ENCODE measurements at regions not wholly inside any gene's neighbourhood (a gene's known extent, or its start where the extent isn't known, plus 50 kb on each side); places are given as distances from the start of the nearest gene placed in this dataset.
A peak's percentile ranks its signal among the peaks of the same experiment; 100 is the strongest.
"Not testable (repeated sequence)": the region's sequence is repeated elsewhere in the genome, so short reads cannot be mapped to it uniquely, and the experiment has no call there.

DNA sequence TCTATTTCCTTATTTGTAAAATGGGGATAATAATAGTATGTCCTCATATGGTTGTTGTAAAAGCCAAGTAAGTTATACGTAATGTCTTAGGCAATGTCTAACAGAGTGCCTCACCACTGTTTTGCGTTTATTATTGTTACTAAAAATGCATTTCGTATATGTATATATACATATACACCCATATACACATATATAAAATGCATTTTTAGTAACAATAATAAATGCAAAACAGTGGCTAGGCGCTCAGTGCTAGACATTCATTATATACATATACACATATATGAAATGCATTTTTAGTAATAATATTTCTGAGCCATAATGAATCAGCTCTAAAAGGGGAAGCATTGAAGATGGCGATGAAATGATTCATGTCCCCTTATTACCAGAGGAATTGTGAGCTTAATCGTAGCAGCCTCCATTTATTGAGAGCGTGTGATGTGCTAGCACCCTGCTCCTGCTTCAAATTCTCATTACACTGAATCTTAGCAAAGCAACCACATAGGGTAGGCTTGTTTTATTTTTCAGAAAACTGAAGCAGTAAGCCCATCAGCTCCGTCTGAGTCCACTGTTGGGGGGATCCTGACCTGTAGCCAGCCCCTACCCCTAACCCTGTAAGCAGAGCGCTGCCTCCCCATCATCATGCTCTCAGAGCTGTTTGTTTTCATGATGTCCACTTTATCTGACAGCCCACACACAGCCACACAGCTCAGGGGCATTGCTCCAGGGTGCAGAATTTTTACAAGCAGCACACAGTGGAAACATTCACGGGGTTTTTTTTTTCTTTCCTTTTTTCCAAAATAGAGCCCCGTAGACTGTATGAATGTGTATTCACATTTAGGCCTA lies 97.1 kb upstream of the NAV2 start:
- Histone ChIP-seq H3K9me3 (ENCODE audit: insufficient read depth, low read depth, low read length) (no peaks in the 10 kb centered on the region), H3K27me3 (ENCODE audit: insufficient read depth, low read length) (no peaks in the 10 kb centered on the region), H3K27ac (ENCODE audit: low read depth, low read length) (no peak overlapping the region), H3K4me2 (ENCODE audit: low read length) (peak overlapping the region; percentile 21), H2AFZ (ENCODE audit: low read depth, low read length) (no peak overlapping the region), H3K4me3 (ENCODE audit: insufficient read depth, low read depth, low read length) (no peak overlapping the region), H3K9ac (ENCODE audit: low read length) (no peak overlapping the region), H3K79me2 (ENCODE audit: insufficient read depth, low read length) (no peaks in the 10 kb centered on the region), H3K36me3 (ENCODE audit: insufficient read depth, low read length) (no peaks in the 10 kb centered on the region), H3K4me1 (ENCODE audit: insufficient read depth, low read length) (peaks cover 3% of the 10 kb centered on the region), H4K20me1 (ENCODE audit: insufficient read depth, low read length) (no peaks in the 10 kb centered on the region)
- no peak overlapping the region for H3K4me3 Mint-ChIP-seq (ENCODE audit: unreplicated experiment)
- peaks cover 4% of the 10 kb centered on the region for H3K4me1 Mint-ChIP-seq (ENCODE audit: low read depth, unreplicated experiment)
- peaks cover 21% of the 10 kb centered on the region for H3K9me3 Mint-ChIP-seq (ENCODE audit: unreplicated experiment)
- DNase-seq (ENCODE audit: low read depth) (no peak), FAIRE-seq (no peak)
- H3K27me3 Mint-ChIP-seq (ENCODE audit: low read depth, unreplicated experiment) = peaks cover 8% of the 10 kb centered on the region
- H3K27ac Mint-ChIP-seq (ENCODE audit: unreplicated experiment) = no peak overlapping the region
- TF ChIP-seq EZH2 (IDR thresholded peaks at IDR 0.05; ENCODE audit: insufficient read depth, low read length) = no peak
- TF ChIP-seq, protein P1, sequence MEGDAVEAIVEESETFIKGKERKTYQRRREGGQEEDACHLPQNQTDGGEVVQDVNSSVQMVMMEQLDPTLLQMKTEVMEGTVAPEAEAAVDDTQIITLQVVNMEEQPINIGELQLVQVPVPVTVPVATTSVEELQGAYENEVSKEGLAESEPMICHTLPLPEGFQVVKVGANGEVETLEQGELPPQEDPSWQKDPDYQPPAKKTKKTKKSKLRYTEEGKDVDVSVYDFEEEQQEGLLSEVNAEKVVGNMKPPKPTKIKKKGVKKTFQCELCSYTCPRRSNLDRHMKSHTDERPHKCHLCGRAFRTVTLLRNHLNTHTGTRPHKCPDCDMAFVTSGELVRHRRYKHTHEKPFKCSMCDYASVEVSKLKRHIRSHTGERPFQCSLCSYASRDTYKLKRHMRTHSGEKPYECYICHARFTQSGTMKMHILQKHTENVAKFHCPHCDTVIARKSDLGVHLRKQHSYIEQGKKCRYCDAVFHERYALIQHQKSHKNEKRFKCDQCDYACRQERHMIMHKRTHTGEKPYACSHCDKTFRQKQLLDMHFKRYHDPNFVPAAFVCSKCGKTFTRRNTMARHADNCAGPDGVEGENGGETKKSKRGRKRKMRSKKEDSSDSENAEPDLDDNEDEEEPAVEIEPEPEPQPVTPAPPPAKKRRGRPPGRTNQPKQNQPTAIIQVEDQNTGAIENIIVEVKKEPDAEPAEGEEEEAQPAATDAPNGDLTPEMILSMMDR (IDR thresholded peaks at IDR 0.05; ENCODE audit: insufficient read depth, low read depth, low read length) = no peak
- peaks cover 3% of the 10 kb centered on the region for H3K36me3 Mint-ChIP-seq (ENCODE audit: low read depth, unreplicated experiment)

DNA sequence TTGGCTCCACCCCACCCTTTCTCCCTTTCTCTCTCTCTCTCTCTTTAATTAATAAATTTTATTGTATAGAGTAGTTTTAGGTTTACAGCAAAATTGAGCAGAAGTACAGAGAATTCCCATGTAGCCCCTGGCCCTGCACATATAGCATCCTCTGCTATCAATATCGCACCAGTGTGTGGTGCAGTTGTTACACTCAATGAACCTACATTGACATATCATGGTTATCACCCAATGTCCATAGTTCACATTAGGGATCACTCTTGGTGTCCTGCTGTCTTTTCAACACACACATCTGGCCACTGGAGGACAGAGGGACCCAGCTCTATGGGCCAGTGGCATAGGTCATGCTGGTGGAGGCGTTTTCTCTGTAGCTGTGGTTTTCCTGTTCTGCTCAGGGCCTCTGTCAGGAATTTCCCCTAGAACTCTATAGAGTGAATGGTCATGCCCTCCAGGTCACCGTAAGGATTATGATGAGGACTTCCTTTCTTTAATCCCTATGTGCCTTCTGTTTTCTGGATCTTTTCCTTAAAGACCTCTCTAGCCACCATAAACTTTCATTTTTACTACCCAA lies 98.2 kb upstream of the NAV2 start:
- Histone ChIP-seq H4K20me1 (ENCODE audit: insufficient read depth, low read length) (no peaks in the 10 kb centered on the region), H3K4me3 (ENCODE audit: insufficient read depth, low read depth, low read length) (no peak overlapping the region), H3K9me3 (ENCODE audit: insufficient read depth, low read depth, low read length) (no peaks in the 10 kb centered on the region), H3K9ac (ENCODE audit: low read length) (no peak overlapping the region), H3K27me3 (ENCODE audit: insufficient read depth, low read length) (peaks cover under 1% of the 10 kb centered on the region), H3K4me1 (ENCODE audit: insufficient read depth, low read length) (peaks cover 3% of the 10 kb centered on the region), H3K36me3 (ENCODE audit: insufficient read depth, low read length) (no peaks in the 10 kb centered on the region), H3K79me2 (ENCODE audit: insufficient read depth, low read length) (no peaks in the 10 kb centered on the region), H2AFZ (ENCODE audit: low read depth, low read length) (no peak overlapping the region), H3K27ac (ENCODE audit: low read depth, low read length) (no peak overlapping the region), H3K4me2 (ENCODE audit: low read length) (no peak overlapping the region)
- no peak overlapping the region for H3K27ac Mint-ChIP-seq (ENCODE audit: unreplicated experiment)
- peaks cover 3% of the 10 kb centered on the region for H3K36me3 Mint-ChIP-seq (ENCODE audit: low read depth, unreplicated experiment)
- peaks cover 4% of the 10 kb centered on the region for H3K4me1 Mint-ChIP-seq (ENCODE audit: low read depth, unreplicated experiment)
- H3K4me3 Mint-ChIP-seq (ENCODE audit: unreplicated experiment) = no peak overlapping the region
- no peak for DNase-seq (ENCODE audit: low read depth)
- FAIRE-seq = no peak
- H3K27me3 Mint-ChIP-seq (ENCODE audit: low read depth, unreplicated experiment) = peaks cover 10% of the 10 kb centered on the region
- no peak for TF ChIP-seq EZH2 (IDR thresholded peaks at IDR 0.05; ENCODE audit: insufficient read depth, low read length)
- TF ChIP-seq, protein P1 (IDR thresholded peaks at IDR 0.05; ENCODE audit: insufficient read depth, low read depth, low read length) = no peak
- peaks cover 23% of the 10 kb centered on the region for H3K9me3 Mint-ChIP-seq (ENCODE audit: unreplicated experiment)

DNA sequence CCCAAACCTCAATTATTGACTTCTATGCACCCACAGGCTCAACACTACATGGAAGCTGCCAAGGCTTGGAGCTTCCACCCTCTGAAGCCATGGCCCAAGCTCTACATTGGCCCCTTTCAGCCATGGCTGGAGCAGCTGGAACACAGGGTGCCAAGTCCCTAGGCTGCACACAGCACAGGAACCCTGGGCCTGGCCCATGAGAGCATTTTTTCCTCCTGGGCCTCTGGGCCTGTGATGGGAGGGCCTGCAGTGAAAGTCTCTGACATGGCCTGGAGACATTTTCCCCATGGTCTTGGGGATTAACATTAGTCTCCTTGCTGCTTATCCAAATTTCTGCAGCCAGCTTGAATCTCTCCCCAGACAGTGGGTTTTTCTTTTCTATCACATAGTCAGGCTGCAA lies 100.6 kb upstream of the NAV2 start:
- not testable (repeated sequence) for H3K4me3 Mint-ChIP-seq (ENCODE audit: unreplicated experiment); H3K36me3 Mint-ChIP-seq (ENCODE audit: low read depth, unreplicated experiment); FAIRE-seq; H3K27ac Mint-ChIP-seq (ENCODE audit: unreplicated experiment); H3K4me1 Mint-ChIP-seq (ENCODE audit: low read depth, unreplicated experiment); H3K4me3 ChIP-seq (ENCODE audit: insufficient read depth, low read depth, low read length); H2AFZ ChIP-seq (ENCODE audit: low read depth, low read length); H3K36me3 ChIP-seq (ENCODE audit: insufficient read depth, low read length); H4K20me1 ChIP-seq (ENCODE audit: insufficient read depth, low read length); H3K4me2 ChIP-seq (ENCODE audit: low read length); H3K4me1 ChIP-seq (ENCODE audit: insufficient read depth, low read length); DNase-seq (ENCODE audit: low read depth); H3K9ac ChIP-seq (ENCODE audit: low read length); H3K27me3 ChIP-seq (ENCODE audit: insufficient read depth, low read length); H3K79me2 ChIP-seq (ENCODE audit: insufficient read depth, low read length); H3K9me3 ChIP-seq (ENCODE audit: insufficient read depth, low read depth, low read length); H3K27ac ChIP-seq (ENCODE audit: low read depth, low read length)
- peaks cover 15% of the 10 kb centered on the region for H3K27me3 Mint-ChIP-seq (ENCODE audit: low read depth, unreplicated experiment)
- peaks cover 18% of the 10 kb centered on the region for H3K9me3 Mint-ChIP-seq (ENCODE audit: unreplicated experiment)
